ENCODE measurements at regions not wholly inside any gene's neighbourhood (a gene's known extent, or its start where the extent isn't known, plus 50 kb on each side); places are given as distances from the start of the nearest gene placed in this dataset.

DNA sequence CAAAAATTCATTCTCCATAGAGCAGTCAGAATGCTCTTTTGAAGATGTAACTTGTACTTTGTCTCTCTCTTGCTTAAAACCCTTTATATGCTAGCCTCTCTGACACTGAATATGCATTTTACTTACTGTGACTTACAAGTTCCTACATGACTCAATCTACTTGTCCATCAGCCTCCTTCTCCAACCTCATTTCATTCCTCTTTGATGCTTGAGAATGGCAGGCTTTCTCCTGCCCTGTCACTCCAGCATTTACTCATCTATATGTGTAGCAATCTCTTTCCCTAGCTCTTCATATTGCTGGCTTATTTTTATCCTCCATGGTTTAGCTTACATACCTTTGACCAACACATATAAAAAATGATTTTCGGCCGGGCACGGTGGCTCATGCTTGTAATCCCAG lies 561.9 kb downstream of the CCER1 start:
- peak; percentile 69 for ATAC-seq

DNA sequence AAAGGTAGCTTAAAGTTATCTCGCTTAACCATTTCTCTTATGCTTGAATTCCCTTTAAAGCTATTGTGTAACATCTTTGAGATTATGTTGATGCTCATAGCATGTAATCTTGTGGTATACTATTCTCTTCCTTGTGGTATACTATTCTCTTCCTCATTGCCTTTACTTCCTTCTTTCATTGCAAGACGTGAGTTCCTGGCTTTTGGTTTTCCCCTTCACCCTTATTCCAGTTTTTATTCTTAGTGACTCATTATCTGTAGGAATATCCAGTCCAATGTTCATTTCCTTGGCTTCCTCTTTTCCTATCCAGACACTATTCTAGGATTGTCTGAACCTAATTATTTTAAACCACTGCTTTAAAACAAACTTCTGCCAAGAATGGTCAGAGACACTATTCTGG lies 564.0 kb downstream of the CCER1 start:
- peak; percentile 80 for ATAC-seq

DNA sequence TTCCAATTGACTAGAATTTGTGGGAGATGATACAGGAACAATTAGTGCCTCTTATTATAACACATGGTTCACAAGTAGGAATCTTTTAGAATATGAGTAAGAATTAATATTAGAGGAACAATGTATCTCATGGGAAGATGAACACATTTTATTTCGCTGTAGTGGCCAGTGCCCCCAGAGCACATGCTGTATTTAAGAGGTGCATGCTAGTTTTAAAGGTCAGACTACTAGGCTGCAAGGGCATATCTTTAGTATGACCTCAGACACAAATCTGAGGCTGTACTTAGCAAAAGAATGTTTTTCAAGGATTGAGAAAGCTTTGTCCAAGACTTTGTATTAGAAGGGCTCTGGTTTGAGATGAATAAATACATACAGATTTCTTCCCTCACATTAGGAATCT lies 586.9 kb downstream of the CCER1 start:
- no peak for ATAC-seq

DNA sequence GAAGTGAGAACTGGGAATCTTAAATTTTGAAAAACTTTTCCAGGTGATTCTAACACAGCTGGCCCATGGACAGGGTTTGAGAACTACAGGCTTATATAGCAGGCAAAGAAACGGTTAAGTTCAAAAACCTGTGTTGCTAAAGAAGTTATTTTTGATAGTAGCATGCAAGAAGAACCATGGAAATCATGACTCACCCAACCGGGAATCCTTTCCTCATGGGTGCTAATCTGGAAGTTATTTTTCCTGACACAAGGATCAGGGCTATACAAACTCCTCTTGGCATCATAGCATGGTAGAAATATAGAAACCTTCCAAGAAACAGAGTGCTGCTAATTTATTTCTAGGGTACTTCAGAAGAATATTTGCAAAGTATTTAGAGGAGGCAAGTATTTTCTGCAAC lies 588.7 kb downstream of the CCER1 start:
- ATAC-seq, result no peak

DNA sequence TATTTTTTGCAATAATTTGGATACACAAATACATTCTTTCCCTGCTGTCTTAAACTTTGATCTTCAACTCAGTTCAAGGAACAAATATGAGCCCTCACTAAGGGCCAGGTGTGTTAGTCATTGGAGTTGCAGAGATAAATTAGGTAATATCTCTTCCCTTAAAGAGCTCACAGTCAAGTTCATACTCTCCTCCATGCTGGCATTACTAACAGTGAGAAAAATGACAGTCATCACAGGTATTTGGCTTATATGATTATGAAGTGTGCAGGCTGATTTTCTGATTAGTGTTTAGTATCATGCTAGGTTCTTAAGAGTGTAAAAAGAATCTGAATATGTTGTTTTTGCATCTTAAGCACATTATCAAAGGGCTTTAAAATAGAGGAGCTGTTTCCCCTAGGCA lies 594.7 kb downstream of the CCER1 start:
- ATAC-seq, result peak; percentile 70

DNA sequence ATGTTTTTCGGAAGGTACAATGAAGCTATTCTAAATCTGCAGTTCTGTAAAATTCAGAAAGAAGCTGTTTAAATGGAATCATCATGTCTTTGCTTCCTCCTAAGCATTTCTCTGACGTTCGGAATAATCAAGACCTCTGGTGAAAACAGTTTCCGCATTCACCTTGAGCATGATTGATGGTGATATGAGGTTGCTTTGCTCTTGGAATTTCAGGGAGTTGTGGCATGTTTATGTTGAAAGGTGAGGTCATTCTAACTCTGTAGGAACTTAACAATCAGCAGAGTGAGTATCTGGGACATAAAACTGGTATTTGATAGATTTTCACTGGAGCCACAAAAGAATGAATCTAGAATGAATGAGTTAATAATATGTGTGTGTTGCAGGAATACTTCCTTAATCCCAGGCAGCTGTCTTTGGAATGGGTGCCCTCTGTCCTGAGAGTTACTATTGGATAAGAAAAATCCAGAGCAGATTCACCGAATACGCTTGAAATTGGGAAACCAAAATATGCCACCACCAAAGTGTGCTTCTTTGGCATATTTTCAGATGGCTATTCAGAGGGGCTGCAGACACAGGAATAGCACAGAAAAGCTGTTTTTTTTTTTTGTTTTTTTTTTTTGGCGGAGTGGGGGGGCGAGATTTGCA lies 599.1 kb downstream of the CCER1 start:
- ATAC-seq, result peak; percentile 54

DNA sequence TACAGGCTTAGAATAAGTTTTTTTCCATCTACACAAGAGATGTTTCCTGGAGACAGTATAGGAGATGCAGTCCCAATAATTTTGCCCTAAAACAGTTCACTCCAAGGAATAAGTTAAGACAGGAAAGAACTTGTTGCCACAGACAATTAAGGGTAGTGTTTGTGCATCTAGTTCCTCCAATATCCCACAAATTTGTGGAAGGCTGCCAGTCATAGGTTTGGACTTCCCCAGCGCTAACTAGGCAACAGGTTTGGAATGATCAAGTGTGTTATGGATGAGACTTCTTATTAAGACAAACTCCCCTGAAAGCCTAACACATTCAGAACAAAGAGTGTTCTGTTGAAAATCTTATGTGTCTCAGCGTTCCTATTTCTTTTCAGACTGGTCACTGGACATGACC lies 611.0 kb downstream of the CCER1 start:
- ATAC-seq, result no peak

GRCh38 chr12:90342081-90342480 lies 612.9 kb downstream of the CCER1 start:
- ATAC-seq, result no peak

- no peak for ATAC-seq
Observed at GRCh38 chr12:90339837-90340236, 615.1 kb downstream of the CCER1 start.

GRCh38 chr12:90338365-90338764 lies 616.6 kb downstream of the CCER1 start:
- ATAC-seq, result no peak

- ATAC-seq, result no peak
Observed at GRCh38 chr12:90337018-90337417, 618.0 kb downstream of the CCER1 start.

DNA sequence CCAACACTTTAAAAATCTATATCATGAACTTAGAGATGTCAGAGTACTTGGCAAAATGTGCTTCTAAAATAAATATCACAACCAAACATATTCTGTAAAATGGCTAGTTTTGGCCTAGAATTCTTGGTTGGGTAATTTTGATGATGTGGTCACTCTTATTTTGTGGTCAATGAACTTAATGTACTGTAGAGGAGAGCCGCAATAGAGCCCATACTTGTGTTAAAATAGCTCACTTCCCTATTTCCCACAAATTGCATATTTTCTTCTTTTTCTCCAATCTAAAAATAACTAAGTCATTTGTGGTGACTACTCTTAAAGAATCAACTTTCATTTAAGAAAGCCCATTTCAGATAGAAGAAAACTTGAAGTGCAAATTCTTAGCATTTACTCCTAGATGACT lies 619.4 kb downstream of the CCER1 start:
- ATAC-seq, result no peak

- no peak for ATAC-seq
Observed at GRCh38 chr12:90333939-90334338, 621.0 kb downstream of the CCER1 start.

- ATAC-seq, result no peak
Observed at GRCh38 chr12:90333424-90333823, 621.6 kb downstream of the CCER1 start.

GRCh38 chr12:90331821-90332220 lies 623.2 kb downstream of the CCER1 start:
- no peak for ATAC-seq

- ATAC-seq, result no peak
Observed at GRCh38 chr12:90331262-90331661, 622.6 kb upstream of the ATP2B1 start.

DNA sequence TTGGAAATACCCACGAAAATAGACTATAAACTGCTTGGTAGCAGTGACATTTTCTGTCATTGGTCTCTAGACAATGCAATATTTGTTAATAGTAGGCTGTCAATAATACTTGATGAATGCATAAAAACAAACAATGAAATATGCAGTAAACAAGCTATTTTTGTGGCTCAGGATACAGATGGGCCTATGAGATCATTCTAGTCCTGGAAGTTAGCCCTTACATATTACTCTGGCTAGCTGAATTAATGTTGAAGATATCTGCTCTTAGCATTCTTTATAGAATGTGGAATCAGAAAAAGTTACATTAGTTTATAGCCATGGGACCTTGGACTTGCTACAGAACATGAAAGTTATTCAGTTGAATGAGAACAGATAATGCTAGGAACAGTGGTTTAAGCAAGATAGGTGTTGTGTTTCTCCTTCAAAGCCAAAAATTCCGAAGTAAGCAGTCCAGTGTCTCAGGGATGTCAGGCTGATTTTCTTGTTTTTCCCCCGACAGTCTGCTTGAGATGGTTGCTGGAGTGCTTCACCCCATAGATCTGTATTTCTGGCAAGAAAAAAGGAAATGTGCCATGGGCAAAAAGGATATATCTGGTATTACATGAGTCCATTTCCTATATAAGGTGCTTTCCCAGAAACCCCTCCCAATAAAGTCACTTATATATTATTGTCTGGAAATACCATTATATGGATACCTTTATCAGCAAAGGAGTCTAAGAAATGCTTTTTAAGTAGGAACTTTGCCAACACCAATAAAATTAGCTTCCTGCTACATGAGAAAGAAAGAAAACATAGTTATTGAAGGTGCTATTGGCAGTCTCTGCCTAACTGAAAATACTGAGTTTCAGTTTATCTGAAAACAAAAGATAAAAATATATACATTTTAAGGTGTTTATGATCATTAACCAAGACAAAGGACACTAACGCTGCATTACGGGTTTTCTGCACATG lies 619.4 kb upstream of the ATP2B1 start:
- ATAC-seq, result no peak

GRCh38 chr12:90323217-90323616 lies 614.6 kb upstream of the ATP2B1 start:
- no peak for ATAC-seq

GRCh38 chr12:90322006-90322405 lies 613.4 kb upstream of the ATP2B1 start:
- ATAC-seq, result no peak

GRCh38 chr12:90321369-90321768 lies 612.7 kb upstream of the ATP2B1 start:
- ATAC-seq, result no peak

- no peak for ATAC-seq
Observed at GRCh38 chr12:90311561-90311960, 602.9 kb upstream of the ATP2B1 start.

DNA sequence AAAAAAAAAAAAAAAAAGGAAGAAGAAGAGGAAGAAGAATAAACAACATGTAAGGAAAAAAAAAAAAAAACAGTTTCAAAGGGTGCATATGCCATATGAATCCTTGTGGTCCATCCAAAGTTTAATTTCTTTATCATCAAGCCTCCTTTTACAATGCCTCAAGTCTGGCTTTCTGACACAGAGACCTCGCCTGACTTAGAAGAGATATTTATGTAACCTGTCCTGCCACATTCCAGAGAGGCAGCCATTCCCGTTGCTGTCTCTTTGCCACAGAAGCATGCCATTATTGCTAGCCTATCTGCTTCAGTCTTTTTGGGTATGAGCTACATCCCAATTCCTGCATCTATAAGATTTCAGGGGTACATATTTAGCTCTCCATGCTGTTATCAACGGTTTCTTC lies 596.7 kb upstream of the ATP2B1 start:
- ATAC-seq, result peak; percentile 65

GRCh38 chr12:90304231-90304630 lies 595.6 kb upstream of the ATP2B1 start:
- ATAC-seq, result no peak

DNA sequence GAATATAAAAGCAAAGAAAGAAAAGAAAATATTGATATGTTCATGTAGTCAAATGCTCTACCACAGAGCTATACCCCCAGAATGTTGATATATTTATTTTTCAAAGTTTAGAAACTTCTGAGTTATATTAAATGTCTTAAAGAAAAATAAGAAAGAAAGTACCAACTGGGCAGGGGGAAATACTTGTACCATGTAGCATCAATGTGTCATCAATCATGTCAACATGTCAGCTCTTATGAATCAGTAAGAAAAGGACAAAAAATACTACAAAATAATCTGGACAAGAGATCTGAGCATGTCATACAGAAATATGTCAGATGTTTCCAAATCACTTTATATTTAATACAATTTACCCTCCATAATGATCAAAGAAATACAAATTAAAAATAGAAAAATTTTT lies 595.1 kb upstream of the ATP2B1 start:
- no peak for ATAC-seq

Data from esophagus mucosa (tissue), 1 donor.